GM23248 (cell line): ENCODE measurements at regions not wholly inside any gene's neighbourhood (a gene's known extent, or its start where the extent isn't known, plus 50 kb on each side); places are given as distances from the start of the nearest gene placed in this dataset.

ENCODE experiments used
- DNase-seq: peaks from one replicate; pipeline ENCODE4 v3.0.0-alpha.2; 2015
- H2AFZ ChIP-seq: fragments of 200-600 bp; sonication (generic); 2 replicates; pipeline ENCODE4 v1.6.1; 2016; ENCODE audit warnings: antibody characterized with exemption
- H3F3A ChIP-seq: fragments of 200-600 bp; sonication (generic); 2 replicates; pipeline ENCODE4 v1.6.1; 2016; ENCODE audit warnings: mild to moderate bottlenecking, antibody characterized with exemption, mixed run types; ENCODE audit not compliant: insufficient read depth
- H3K27ac ChIP-seq: fragments of 200-600 bp; sonication (generic); 2 replicates; pipeline ENCODE4 v1.5.1; 2016; ENCODE audit warnings: mild to moderate bottlenecking
- H3K27me3 ChIP-seq: fragments of 200-600 bp; sonication (generic); replicated peaks from 2 replicates; pipeline ENCODE4 v1.6.1; 2016; ENCODE audit warnings: mild to moderate bottlenecking; ENCODE audit not compliant: insufficient read depth
- H3K36me3 ChIP-seq: fragments of 200-600 bp; sonication (generic); 2 replicates; pipeline ENCODE4 v1.6.1; 2016; ENCODE audit warnings: low read depth, mild to moderate bottlenecking
- H3K4me1 ChIP-seq: fragments of 200-600 bp; sonication (generic); 2 replicates; pipeline ENCODE4 v1.6.1; 2016; ENCODE audit warnings: mild to moderate bottlenecking; ENCODE audit not compliant: insufficient read depth
- H3K4me2 ChIP-seq: fragments of 200-600 bp; sonication (generic); one replicate; pipeline ENCODE4 v1.6.1; 2016; ENCODE audit warnings: mild to moderate bottlenecking; ENCODE audit not compliant: unreplicated experiment
- H3K4me3 ChIP-seq: fragments of 200-600 bp; sonication (generic); 2 replicates; pipeline ENCODE4 v1.5.1; 2016; ENCODE audit warnings: mild to moderate bottlenecking
- H3K79me2 ChIP-seq: fragments of 200-600 bp; sonication (generic); 2 replicates; pipeline ENCODE4 v1.6.1; 2016; ENCODE audit warnings: mild to moderate bottlenecking; ENCODE audit not compliant: insufficient read depth
- H3K9ac ChIP-seq: fragments of 200-600 bp; sonication (generic); 2 replicates; pipeline ENCODE4 v1.6.1; 2016; ENCODE audit warnings: mild to moderate bottlenecking
- H3K9me2 ChIP-seq: fragments of 200-600 bp; sonication (generic); 2 replicates; pipeline ENCODE4 v1.6.1; 2016; ENCODE audit warnings: mixed run types, mild to moderate bottlenecking, moderate library complexity; ENCODE audit not compliant: insufficient read depth
- H3K9me3 ChIP-seq: fragments of 200-600 bp; sonication (generic); one replicate; pipeline ENCODE4 v1.6.1; 2017; ENCODE audit warnings: low read depth
- H4K20me1 ChIP-seq: fragments of 200-600 bp; sonication (generic); 2 replicates; pipeline ENCODE4 v1.6.0; 2016; ENCODE audit not compliant: insufficient read depth
- EZH2 ChIP-seq: fragments of 200-600 bp; sonication (generic); IDR thresholded peaks from 2 replicates; pipeline ENCODE4 v1.6.1; 2018; ENCODE audit warnings: antibody characterized with exemption, mild to moderate bottlenecking; ENCODE audit not compliant: insufficient read depth, poor library complexity, severe bottlenecking
- EZH2phosphoT487 ChIP-seq: fragments of 200-600 bp; sonication (generic); IDR thresholded peaks from 2 replicates; pipeline ENCODE4 v1.6.1; 2018; ENCODE audit warnings: antibody characterized with exemption, moderate library complexity, mild to moderate bottlenecking, low read depth; ENCODE audit not compliant: insufficient read depth
- WGBS, 2 experiments: methylation state at CpG; one replicate each; pipeline ENCODE4 v1.1.6; 2015 to 2017; ENCODE audit warnings: low lambda C conversion rate in 2 of 2, low coverage in 1 of 2; ENCODE audit errors: missing lambda C conversion rate in 2 of 2; 5-methylcytosine and 5-hydroxymethylcytosine counted together
- in situ Hi-C: fragments of 300-500 bp; cut with MboI; formaldehyde crosslinking; loops from 2 replicates; pipeline ENCODE4 v1.15.0; 2020

DNA sequence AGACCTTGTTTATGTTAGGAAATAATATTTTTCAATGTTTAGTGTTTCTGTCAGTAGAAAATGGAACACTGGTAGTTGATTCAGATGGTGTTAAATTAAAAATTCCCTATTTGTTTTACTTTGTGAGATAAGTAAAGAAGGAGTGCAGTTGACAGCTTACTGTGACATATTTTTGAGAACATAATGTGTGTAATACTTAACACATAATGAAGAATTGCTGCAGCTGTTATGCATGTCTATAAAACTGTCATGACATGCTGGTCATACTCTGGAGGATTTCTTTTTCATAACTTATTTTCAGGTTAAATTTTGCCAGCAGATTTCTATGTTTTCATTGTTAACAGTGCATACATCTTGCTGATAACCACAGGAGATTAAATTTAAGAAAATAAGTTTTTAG is 296.1 kb downstream of the CTH start:
- peak overlapping the region; percentile 88 for H2AFZ ChIP-seq
- H3K9me3 ChIP-seq: no peaks in the 10 kb centered on the region
- no peaks in the 10 kb centered on the region for H4K20me1 ChIP-seq
- no peak overlapping the region for H3K27ac ChIP-seq
- peak overlapping the region; percentile 73 for H3K4me3 ChIP-seq
- no peak for DNase-seq
- H3K9me2 ChIP-seq: no peaks in the 10 kb centered on the region
- peak overlapping the region; percentile 81 for H3K4me2 ChIP-seq
- H3K4me1 ChIP-seq: no peaks in the 10 kb centered on the region
- TF ChIP-seq EZH2: no peak
- no peak for TF ChIP-seq EZH2phosphoT487
- H3K79me2 ChIP-seq: no peaks in the 10 kb centered on the region
- peak overlapping the region; percentile 32 for H3K9ac ChIP-seq
- in situ Hi-C loops: no loop called here
- no peaks in the 10 kb centered on the region for H3F3A ChIP-seq
- H3K36me3 ChIP-seq: no peaks in the 10 kb centered on the region
- no peaks in the 10 kb centered on the region for H3K27me3 ChIP-seq

DNA sequence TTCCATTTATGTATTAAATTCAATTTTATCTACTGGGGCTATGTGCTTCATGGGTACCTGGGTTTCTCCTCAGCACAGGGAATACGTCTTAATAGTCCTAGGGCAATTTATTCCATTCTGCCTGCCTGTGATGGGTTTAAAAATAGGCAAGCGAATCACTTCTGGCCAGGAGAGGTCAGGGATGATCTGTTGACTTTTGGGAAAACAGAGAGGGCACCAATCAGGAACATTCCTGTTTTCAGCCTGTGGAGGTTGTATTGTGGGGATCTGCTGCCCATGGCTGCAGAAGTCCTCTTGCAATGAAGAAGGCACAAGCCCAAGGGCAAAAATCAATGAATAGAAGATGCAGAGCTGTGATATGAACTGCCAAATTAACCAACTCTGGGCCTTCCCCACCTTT is 303.1 kb downstream of the CTH start:
- H3K27ac ChIP-seq: no peak overlapping the region
- H3K9me2 ChIP-seq: no peaks in the 10 kb centered on the region
- in situ Hi-C loops: no loop called here
- no peaks in the 10 kb centered on the region for H4K20me1 ChIP-seq
- WGBS, 2 experiments: 67 to 75% methylated on average over 2 of the region's 2 CpGs
- TF ChIP-seq EZH2phosphoT487 (no peak), EZH2 (no peak)
- no peak overlapping the region for H3K4me3 ChIP-seq
- H2AFZ ChIP-seq: no peak overlapping the region
- no peak overlapping the region for H3K4me2 ChIP-seq
- no peaks in the 10 kb centered on the region for H3K79me2 ChIP-seq
- DNase-seq: no peak
- no peak overlapping the region for H3K9ac ChIP-seq
- H3K27me3 ChIP-seq: no peaks in the 10 kb centered on the region
- no peaks in the 10 kb centered on the region for H3K36me3 ChIP-seq
- H3K4me1 ChIP-seq: peaks cover 15% of the 10 kb centered on the region
- no peaks in the 10 kb centered on the region for H3K9me3 ChIP-seq
- H3F3A ChIP-seq: 0 out of 2 replicates have a peak, but pooled peaks cover 6% of the 10 kb centered on the region

DNA sequence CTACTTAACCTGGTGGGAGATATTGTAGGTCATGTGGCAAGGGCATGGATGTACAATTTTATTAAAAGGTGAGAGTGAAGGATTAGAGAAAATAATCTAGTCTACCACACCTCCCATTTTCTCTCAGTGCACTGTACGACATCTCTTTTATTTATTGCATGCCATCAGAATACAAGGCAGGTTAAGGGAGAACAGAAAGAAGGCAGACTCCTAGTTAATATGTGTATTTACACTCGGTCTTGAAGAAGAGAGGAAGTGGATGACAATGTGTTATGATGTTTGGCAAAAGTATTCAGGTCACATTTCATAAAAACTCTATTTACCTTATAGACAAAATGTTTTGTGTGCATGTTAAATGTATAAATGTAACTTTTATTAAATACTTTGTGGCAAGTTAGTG is 306.1 kb downstream of the CTH start:
- 0 out of 2 replicates have a peak, but pooled peaks cover 14% of the 10 kb centered on the region for H3F3A ChIP-seq
- no peak overlapping the region for H3K4me3 ChIP-seq
- in situ Hi-C loops: no loop called here
- no peaks in the 10 kb centered on the region for H3K9me2 ChIP-seq
- no peak overlapping the region for H2AFZ ChIP-seq
- no peak for TF ChIP-seq EZH2
- TF ChIP-seq EZH2phosphoT487: no peak
- H3K36me3 ChIP-seq: no peaks in the 10 kb centered on the region
- DNase-seq: no peak
- H3K79me2 ChIP-seq: no peaks in the 10 kb centered on the region
- H4K20me1 ChIP-seq: no peaks in the 10 kb centered on the region
- H3K9me3 ChIP-seq: no peaks in the 10 kb centered on the region
- H3K4me1 ChIP-seq: peaks cover 21% of the 10 kb centered on the region
- H3K27ac ChIP-seq: no peak overlapping the region
- no peak overlapping the region for H3K9ac ChIP-seq
- no peak overlapping the region for H3K4me2 ChIP-seq
- 49 to 66% methylated on average over 2 of the region's 2 CpGs for WGBS, 2 experiments
- H3K27me3 ChIP-seq: no peaks in the 10 kb centered on the region

DNA sequence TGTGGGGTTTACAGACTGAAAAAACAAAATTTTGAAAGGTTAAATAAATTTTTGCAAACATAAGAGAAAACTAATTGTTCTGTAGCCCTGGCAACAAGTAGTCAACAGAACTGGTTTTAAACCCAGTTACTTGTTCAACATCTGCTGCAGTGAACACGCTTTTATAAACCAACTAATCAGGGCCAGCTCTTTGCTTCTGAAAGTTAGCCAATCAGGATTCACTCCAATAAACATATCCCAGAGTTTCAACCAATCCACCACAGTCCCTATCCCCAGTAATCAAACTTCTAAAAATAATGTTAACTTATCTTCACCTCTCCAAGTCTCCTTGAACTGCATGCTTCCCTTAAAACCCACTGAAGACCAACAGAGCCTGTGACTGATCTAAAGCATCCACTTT is 306.6 kb downstream of the CTH start:
- Histone ChIP-seq H3K9ac (no peak overlapping the region), H3K27ac (no peak overlapping the region), H3F3A (0 out of 2 replicates have a peak, but pooled peaks cover 14% of the 10 kb centered on the region), H3K36me3 (no peaks in the 10 kb centered on the region), H4K20me1 (no peaks in the 10 kb centered on the region), H3K4me2 (no peak overlapping the region), H3K4me1 (peaks cover 21% of the 10 kb centered on the region), H3K27me3 (no peaks in the 10 kb centered on the region), H2AFZ (no peak overlapping the region), H3K79me2 (no peaks in the 10 kb centered on the region), H3K9me2 (no peaks in the 10 kb centered on the region), H3K9me3 (no peaks in the 10 kb centered on the region), H3K4me3 (no peak overlapping the region)
- 31 to 43% methylated on average over 1 of the region's 1 CpG for WGBS, 2 experiments
- TF ChIP-seq EZH2phosphoT487: no peak
- TF ChIP-seq EZH2: no peak
- no peak for DNase-seq
- in situ Hi-C loops: no loop called here

DNA sequence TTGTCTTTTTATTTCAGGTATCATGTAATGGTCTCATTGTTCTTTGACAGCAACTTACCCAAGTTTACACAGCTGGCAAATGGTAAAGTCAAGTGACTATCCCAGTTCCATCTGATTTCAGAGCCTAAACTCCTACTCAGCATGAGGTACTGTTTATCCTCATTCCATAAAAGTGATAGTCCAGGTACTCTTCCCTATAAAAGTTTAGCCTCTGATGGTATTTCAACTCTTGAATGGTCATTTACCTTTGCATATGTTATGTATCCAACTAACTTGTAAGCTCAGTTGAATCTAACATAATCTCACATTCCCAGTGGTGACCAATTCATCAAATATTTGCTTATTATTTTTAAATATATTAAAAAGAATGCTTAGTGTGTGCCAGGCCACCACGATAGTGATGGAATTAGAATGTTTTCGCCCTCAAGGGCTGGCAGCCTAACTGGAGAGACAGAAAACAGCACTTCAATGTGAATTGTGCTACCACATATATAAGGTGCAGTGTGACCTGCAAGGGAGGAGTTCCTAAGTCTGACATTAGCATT is 307.1 kb downstream of the CTH start:
- 11 to 13% methylated on average over 2 of the region's 2 CpGs for WGBS, 2 experiments
- in situ Hi-C loops: no loop called here
- no peaks in the 10 kb centered on the region for H3K36me3 ChIP-seq
- H3K9ac ChIP-seq: no peak overlapping the region
- no peaks in the 10 kb centered on the region for H3K9me2 ChIP-seq
- peak overlapping the region; percentile 16; the same call in 1 of the 2 replicates for H3K27ac ChIP-seq
- no peaks in the 10 kb centered on the region for H4K20me1 ChIP-seq
- H3K4me1 ChIP-seq: peaks cover 21% of the 10 kb centered on the region
- peak; percentile 49 for DNase-seq
- H3K79me2 ChIP-seq: no peaks in the 10 kb centered on the region
- TF ChIP-seq EZH2 (no peak), EZH2phosphoT487 (no peak)
- H2AFZ ChIP-seq: no peak overlapping the region
- 0 out of 2 replicates have a peak, but pooled peaks cover 14% of the 10 kb centered on the region for H3F3A ChIP-seq
- H3K4me3 ChIP-seq: no peak overlapping the region
- peak overlapping the region; percentile 30 for H3K4me2 ChIP-seq
- no peaks in the 10 kb centered on the region for H3K9me3 ChIP-seq
- no peaks in the 10 kb centered on the region; the same call in 1 of the 2 replicates for H3K27me3 ChIP-seq
